CD4-positive, alpha-beta T cell (primary cell): ENCODE measurements at regions not wholly inside any gene's neighbourhood (a gene's known extent, or its start where the extent isn't known, plus 50 kb on each side); places are given as distances from the start of the nearest gene placed in this dataset.
A peak's percentile ranks its signal among the peaks of the same experiment; 100 is the strongest.

Source experiments
- ATAC-seq: fragments of 200-7000 bp; cut with Tn5 transposase; one replicate; pipeline ENCODE4 v1.10.0; 2022; ENCODE audit warnings: mild to moderate bottlenecking; ENCODE audit not compliant: poor library complexity
- CTCF ChIA-PET: fragments of 350-600 bp; sonication (Branson Sonifier 250); formaldehyde crosslinking; loops from one replicate; lab custom pipeline; 2021; ENCODE audit warnings: antibody characterized with exemption, inconsistent platforms; lab: Charles Lee
- POLR2A ChIA-PET: fragments of 350-600 bp; sonication (Branson Sonifier 250); formaldehyde crosslinking; loops from one replicate; lab custom pipeline; 2021; ENCODE audit warnings: antibody characterized with exemption, inconsistent platforms; lab: Charles Lee
- DNase-seq, 14 experiments: peaks; one replicate each; pipeline ENCODE4 v3.0.0-alpha.2; 2013 to 2020; ENCODE audit warnings: mixed read lengths in 2 of 14
- H3K27ac ChIP-seq, 2 donors: one replicate each; pipeline versions ENCODE4 v1.5.1 to v1.7.0; 2013; ENCODE audit warnings: low read length in 2 of 2, low read depth in 1 of 2, mild to moderate bottlenecking in 1 of 2
- H3K27me3 ChIP-seq, 2 experiments: 1 replicate in 1 of 2; 2 replicates in 1 of 2; pipeline versions ENCODE4 v1.6.1 to v1.7.0; 2013; ENCODE audit warnings: low read length in 2 of 2, control low read depth in 1 of 2, mild to moderate bottlenecking in 1 of 2, moderate library complexity in 1 of 2; ENCODE audit not compliant: insufficient read depth in 2 of 2, control insufficient read depth in 1 of 2
- H3K36me3 ChIP-seq: one replicate; pipeline ENCODE4 v1.6.1; 2013; ENCODE audit warnings: low read length, control low read depth; ENCODE audit not compliant: insufficient read depth
- H3K4me1 ChIP-seq: one replicate; pipeline ENCODE4 v1.6.1; 2013; ENCODE audit warnings: low read length, control low read depth; ENCODE audit not compliant: insufficient read depth
- H3K4me3 ChIP-seq: one replicate; pipeline ENCODE4 v1.5.1; 2013; ENCODE audit warnings: mild to moderate bottlenecking, low read length, moderate library complexity
- H3K9me3 ChIP-seq, 2 experiments: 1 replicate in 1 of 2; 2 replicates in 1 of 2; pipeline versions ENCODE4 v1.6.1 to v1.7.0; 2013; ENCODE audit warnings: low read length in 2 of 2, mild to moderate bottlenecking in 2 of 2, control low read depth in 1 of 2, moderate library complexity in 1 of 2; ENCODE audit not compliant: control insufficient read depth in 1 of 2, insufficient read depth in 1 of 2
- H3K27ac Mint-ChIP-seq: one replicate; pipeline ENCODE4 v1.8.0; 2020; ENCODE audit warnings: mixed read lengths
- H3K27me3 Mint-ChIP-seq: one replicate; pipeline ENCODE4 v1.8.0; 2021; ENCODE audit warnings: mixed read lengths
- H3K36me3 Mint-ChIP-seq: one replicate; pipeline ENCODE4 v1.8.0; 2021; ENCODE audit warnings: low read depth, mixed read lengths
- H3K4me1 Mint-ChIP-seq: one replicate; pipeline ENCODE4 v1.8.0; 2021; ENCODE audit warnings: low read depth, mixed read lengths
- H3K4me3 Mint-ChIP-seq: one replicate; pipeline ENCODE4 v1.8.0; 2020; ENCODE audit warnings: mild to moderate bottlenecking, mixed read lengths
- H3K9me3 Mint-ChIP-seq: one replicate; pipeline ENCODE4 v1.8.0; 2020; ENCODE audit warnings: mixed read lengths
- intact Hi-C, 2 experiments: fragments of 100-400 bp; cut with DNase I in 1 of 2; cut with micrococcal nuclease in 1 of 2; formaldehyde crosslinking; loops; one replicate each; pipeline versions ENCODE4 v1.15.1 to v1.9.0; 2023 to 2025; cut with DNase I, micrococcal nuclease
- TF ChIP-seq, protein P1 (sequence below): fragments of 200-600 bp; IDR thresholded peaks from one replicate; pipeline ENCODE4 v1.8.0; 2022; ENCODE audit warnings: antibody characterized with exemption, mild to moderate bottlenecking

DNA sequence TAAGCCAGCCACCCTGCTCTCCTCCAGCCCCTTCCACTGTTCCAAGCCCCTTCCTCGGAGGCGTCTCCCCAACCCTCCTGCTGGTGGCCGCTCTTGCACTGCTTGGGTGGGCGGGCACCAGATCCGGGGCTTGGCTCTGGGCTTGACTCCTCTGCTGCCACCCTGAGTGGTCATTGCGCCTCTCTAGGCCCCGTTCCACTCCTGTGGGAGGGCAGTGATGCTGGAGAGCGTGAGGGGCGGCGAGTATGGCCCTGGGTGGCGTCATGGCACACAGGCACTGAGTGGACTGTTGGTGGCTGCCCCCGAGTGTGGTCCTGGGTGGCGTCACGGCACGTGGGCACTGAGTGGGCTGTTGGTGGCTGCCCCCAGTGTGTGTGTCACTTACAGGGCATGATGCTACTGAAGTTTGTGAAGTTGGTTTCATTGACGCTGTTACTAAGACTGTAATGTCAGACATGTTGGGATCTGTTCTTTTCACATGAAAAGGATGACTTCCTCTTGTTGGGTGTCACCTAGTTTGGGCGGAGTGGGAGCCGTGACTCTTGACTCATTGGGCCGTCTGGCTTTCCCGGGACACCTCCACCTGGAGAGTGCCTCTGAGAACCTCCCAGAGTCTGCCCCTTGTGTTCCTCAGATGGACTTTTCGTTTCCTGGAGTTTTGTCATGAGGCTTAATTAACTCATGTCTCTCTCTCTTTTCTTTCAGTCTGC is 55.9 kb upstream of the HGFAC start:
- no peaks in the 10 kb centered on the region for H3K9me3 ChIP-seq
- DNase-seq (no peak), ATAC-seq (no peak)
- peaks cover 29% of the 10 kb centered on the region for H3K4me1 Mint-ChIP-seq
- no peak overlapping the region for H3K27ac Mint-ChIP-seq
- peaks cover 20% of the 10 kb centered on the region for H3K4me1 ChIP-seq
- peaks cover 3% of the 10 kb centered on the region for H3K9me3 Mint-ChIP-seq
- POLR2A ChIA-PET = no interaction called here
- CTCF ChIA-PET = no interaction called here
- H3K36me3 Mint-ChIP-seq = peaks cover 7% of the 10 kb centered on the region
- H3K27me3 ChIP-seq = no peaks in the 10 kb centered on the region
- H3K4me3 Mint-ChIP-seq = no peak overlapping the region
- H3K27me3 Mint-ChIP-seq = no peaks in the 10 kb centered on the region
- TF ChIP-seq, protein P1, sequence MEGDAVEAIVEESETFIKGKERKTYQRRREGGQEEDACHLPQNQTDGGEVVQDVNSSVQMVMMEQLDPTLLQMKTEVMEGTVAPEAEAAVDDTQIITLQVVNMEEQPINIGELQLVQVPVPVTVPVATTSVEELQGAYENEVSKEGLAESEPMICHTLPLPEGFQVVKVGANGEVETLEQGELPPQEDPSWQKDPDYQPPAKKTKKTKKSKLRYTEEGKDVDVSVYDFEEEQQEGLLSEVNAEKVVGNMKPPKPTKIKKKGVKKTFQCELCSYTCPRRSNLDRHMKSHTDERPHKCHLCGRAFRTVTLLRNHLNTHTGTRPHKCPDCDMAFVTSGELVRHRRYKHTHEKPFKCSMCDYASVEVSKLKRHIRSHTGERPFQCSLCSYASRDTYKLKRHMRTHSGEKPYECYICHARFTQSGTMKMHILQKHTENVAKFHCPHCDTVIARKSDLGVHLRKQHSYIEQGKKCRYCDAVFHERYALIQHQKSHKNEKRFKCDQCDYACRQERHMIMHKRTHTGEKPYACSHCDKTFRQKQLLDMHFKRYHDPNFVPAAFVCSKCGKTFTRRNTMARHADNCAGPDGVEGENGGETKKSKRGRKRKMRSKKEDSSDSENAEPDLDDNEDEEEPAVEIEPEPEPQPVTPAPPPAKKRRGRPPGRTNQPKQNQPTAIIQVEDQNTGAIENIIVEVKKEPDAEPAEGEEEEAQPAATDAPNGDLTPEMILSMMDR = no peak
- no peak overlapping the region for H3K4me3 ChIP-seq
- no peaks in the 10 kb centered on the region for H3K36me3 ChIP-seq
- intact Hi-C loops = no loop called here
- H3K27ac ChIP-seq = no peak overlapping the region

DNA sequence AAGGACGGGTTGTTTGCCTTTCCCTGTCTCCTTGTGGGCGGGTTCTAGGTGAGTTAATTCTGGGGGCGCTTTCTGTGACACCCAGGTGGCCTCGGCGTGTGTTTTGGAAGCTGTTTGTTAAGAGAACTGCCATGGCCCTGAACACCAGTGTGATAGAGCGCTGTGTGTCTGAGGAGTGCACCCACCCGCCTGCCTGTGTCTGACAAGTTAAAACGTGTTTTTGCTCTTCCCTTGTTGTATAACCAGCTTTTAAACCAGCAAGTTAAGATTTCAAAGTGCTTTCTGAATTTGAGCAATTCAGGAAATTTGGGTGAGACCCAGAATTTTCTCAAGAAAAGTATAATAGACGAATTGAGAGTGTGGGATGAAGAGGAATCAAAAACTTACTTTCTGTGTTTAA is 55.2 kb upstream of the HGFAC start:
- TF ChIP-seq, protein P1 = no peak
- no peak overlapping the region for H3K4me3 Mint-ChIP-seq
- peaks cover under 1% of the 10 kb centered on the region for H3K36me3 Mint-ChIP-seq
- H3K27ac ChIP-seq = no peak overlapping the region
- H3K27ac Mint-ChIP-seq = no peak overlapping the region
- intact Hi-C loops = no loop called here
- H3K9me3 Mint-ChIP-seq = no peaks in the 10 kb centered on the region
- H3K4me1 Mint-ChIP-seq = peaks cover 29% of the 10 kb centered on the region
- ChIA-PET CTCF (no interaction called here), POLR2A (no interaction called here)
- H3K27me3 Mint-ChIP-seq = no peaks in the 10 kb centered on the region
- no peaks in the 10 kb centered on the region for H3K27me3 ChIP-seq
- no peaks in the 10 kb centered on the region for H3K9me3 ChIP-seq
- H3K4me1 ChIP-seq = peaks cover 20% of the 10 kb centered on the region
- H3K4me3 ChIP-seq = no peak overlapping the region
- no peak for ATAC-seq
- H3K36me3 ChIP-seq = no peaks in the 10 kb centered on the region
- DNase-seq = no peak

DNA sequence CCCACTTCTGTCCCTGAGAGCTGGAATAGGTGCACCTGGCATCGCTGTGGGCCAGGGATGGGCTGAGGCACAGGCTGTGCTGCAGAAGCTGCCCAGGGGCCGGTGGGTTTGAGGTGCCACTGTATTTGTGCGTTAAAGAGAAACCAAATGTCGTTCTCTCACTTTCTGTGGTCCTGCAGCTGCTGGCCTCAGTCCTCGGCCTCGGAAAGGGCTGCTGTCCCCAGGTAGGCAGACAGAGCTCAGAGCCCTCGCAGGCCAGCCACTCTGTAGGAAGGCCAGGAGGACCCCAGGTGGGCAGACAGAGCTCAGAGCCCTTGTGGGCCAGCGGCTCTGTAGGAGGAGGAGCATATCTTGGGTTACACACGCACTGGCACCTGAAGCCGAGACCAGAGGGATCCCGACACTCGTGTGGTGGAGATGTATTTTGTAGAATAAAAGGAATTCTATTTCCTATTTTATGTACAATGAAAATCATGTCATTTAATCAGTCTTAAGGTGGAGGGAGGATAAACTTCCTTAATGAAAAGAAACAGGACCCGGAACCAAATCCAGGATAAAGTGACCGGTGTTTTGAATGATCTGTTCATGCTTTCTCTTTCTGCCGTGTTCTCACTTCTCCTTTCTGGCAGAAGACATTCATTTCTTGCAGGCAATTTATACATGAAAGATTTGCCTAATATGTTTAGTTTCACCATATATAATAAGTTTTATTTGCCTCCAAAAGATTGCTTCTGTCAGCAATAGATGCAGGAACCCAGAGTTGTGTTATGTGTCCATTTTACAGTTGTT is 54.4 kb upstream of the HGFAC start:
- peaks cover 20% of the 10 kb centered on the region for H3K4me1 ChIP-seq
- H3K27ac ChIP-seq = no peak overlapping the region
- no peaks in the 10 kb centered on the region for H3K27me3 ChIP-seq
- peaks cover 29% of the 10 kb centered on the region for H3K4me1 Mint-ChIP-seq
- CTCF ChIA-PET = no interaction called here
- no peaks in the 10 kb centered on the region for H3K27me3 Mint-ChIP-seq
- H3K27ac Mint-ChIP-seq = no peak overlapping the region
- TF ChIP-seq, protein P1 = no peak
- no peaks in the 10 kb centered on the region for H3K36me3 Mint-ChIP-seq
- no peak overlapping the region for H3K4me3 ChIP-seq
- ATAC-seq = no peak
- POLR2A ChIA-PET = no interaction called here
- intact Hi-C loops = no loop called here
- no peak overlapping the region for H3K4me3 Mint-ChIP-seq
- no peaks in the 10 kb centered on the region for H3K9me3 Mint-ChIP-seq
- peak in 1 of 14 experiments; percentile 32 for DNase-seq
- H3K36me3 ChIP-seq = no peaks in the 10 kb centered on the region
- no peaks in the 10 kb centered on the region for H3K9me3 ChIP-seq
